ENCODE measurements at regions not wholly inside any gene's neighbourhood (a gene's known extent, or its start where the extent isn't known, plus 50 kb on each side); places are given as distances from the start of the nearest gene placed in this dataset.
A peak's percentile ranks its signal among the peaks of the same experiment; 100 is the strongest.

DNA sequence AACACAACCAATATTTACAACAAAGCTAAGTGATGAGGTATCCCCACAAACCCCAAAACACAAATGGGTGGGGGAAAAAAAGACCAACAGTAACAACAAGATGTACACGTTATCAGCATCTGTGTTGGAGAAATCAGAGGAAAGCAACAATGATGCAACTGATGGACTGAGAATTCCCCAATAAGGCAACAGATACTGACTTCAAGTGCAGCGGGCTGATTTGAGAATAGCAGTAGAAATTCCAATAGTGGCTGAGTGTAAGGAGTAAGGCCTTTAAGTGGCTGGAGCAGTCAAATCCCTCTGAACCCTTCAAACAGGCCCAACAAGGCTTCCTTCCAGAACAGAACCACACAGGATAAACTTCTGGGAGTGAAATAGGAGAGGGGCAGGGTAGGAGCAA is 97.6 kb downstream of the TM2D1 start:
- no peak for DNase-seq

DNA sequence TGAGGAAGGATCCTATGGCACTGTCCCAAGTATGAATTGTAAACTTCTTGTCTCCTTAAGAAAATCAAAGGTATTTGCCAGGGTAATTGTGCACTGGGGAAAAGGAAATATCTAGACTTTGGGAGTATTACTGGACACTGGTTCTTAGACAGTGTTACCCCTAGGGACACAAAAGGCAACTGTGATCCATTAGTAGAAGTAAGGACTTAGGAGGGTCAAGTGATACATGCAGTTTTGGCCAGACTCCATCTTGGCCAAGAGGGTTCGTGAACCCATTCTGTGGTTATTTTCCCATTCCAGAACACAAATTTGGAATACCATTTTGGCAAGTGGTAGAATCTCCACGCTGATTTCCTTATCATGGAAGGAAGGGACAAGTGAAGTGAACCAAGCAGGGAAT is 98.1 kb downstream of the TM2D1 start:
- no peak for DNase-seq

DNA sequence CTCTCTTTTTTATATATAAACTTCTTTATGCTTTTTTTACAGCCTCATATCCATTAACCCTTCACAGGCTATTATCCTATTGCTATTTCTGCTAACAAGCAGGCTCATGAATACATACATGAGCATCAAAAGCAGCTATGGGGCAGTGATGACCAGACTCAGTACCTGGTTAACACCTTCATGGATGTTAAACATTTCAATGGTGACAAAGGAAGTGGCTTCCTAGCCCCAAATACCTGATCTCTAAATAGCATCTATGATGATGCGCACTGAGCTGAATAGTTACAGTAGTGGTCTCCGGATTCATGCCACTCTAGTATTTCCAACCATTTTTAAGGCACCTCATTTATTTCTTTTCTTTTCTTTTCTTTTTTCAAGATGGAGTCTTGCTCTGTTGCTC is 101.1 kb downstream of the TM2D1 start:
- no peak for DNase-seq

DNA sequence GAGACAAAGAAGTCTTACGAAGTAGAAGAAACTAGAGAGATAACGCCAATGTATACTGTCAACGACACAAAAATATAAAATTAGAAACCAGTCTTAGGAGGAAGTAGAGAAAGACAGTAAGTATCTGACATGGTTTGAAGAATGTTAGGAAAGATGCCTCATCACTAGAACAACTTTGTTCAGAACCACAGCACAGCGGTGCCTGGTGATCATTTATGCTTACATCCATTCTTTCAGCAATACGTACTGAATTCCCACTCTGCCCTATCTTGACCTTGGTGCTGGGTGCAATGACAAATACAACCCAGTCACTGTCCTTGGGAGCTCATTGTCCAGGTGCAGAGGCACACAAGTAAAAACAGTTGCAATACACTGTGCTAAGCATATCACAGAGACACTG is 104.4 kb downstream of the TM2D1 start:
- no peak for DNase-seq

DNA sequence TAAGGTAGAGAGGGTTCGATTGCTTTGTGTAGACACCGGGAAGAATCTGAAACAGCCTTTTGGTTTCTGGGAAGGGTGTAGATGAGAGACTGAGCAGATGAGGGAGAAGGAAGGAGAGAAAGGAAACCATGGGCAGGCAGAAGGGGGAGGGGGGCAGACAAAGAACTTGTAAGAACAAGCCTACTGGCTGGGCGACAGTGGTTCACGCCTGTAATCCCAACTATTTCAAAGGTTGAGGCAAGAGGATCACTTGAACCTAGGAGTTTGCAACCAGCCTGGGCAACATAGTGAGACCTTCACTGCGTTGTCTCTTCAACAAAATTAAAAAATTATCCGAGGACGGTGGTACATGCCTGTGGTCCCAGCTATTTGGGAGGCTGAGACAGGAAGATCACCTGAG is 106.2 kb downstream of the TM2D1 start:
- DNase-seq = no peak

DNA sequence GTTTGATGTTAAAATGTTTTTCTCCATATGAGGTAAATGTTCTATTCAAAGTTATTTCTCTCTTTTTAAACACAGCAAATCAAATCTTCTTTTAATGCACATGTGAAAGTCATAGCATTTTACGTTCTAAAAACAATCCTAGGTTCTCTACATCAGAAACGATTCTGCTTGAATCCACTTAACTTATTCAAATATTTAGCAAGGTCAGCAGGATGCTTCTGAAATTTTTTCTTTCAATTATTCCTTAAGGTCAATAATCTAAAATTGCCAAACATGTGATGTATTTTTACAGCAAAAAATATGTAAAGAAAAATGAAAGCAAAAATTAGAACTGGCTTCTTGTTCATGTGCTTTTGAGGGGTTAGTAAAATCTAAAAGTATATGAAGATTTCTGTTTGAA is 106.7 kb downstream of the TM2D1 start:
- no peak for DNase-seq

DNA sequence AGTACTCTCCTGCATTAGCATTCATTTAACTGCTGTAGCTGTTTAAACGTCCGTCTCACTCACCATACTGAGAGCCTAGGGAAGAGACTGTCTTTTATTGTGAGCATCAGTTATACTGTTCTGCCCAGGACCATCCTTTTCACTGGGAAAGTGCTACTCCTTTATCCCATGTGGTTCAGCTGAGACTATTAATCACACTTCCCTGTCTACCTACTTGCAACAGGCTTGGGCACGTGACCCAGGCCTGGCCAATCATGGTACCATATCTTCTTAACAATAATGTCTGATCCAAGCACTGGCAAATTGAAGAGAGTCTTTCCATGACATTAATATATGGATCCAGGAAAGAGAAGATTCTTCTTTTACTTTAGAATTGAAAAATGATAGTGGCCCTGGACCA is 108.1 kb downstream of the TM2D1 start:
- DNase-seq = no peak

DNA sequence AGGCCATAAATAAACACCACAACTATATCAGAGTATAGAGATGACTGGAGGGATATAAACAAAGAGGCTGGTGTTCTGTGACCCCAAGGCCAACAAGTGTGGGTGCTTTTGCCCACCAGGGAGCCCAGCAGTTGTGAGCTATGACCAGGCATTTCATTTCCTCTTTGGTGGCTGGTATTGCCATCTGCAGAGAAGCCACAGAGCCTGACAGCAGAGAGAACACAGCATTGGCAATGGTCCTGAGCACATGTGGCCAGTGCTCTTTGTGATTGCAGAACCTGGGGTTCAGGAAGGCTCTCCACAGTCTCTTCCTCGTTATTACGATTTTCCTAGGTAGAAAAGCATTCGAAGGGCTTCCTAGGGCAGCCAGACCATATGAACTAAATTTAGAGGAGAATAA is 112.3 kb downstream of the TM2D1 start:
- no peak for DNase-seq

DNA sequence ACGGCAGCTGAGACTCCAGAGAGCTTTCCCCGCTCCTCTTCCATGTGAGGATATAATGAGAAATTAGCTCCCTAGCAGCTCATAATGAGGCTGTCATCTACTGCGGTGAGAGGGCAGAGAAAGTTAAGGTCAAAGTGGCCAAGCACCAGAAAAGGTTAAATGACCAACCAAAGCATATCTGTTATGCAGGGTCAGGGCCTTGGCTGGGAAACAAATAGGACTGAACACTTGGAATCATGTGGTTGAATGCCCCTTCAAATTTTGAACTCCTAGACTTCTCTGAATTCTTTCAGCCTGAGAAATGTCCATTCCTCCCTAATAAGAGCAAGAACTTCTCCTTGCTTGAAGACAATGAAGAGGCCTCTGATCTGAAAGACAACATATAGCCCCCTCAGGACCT is 115.9 kb downstream of the TM2D1 start:
- no peak for DNase-seq

DNA sequence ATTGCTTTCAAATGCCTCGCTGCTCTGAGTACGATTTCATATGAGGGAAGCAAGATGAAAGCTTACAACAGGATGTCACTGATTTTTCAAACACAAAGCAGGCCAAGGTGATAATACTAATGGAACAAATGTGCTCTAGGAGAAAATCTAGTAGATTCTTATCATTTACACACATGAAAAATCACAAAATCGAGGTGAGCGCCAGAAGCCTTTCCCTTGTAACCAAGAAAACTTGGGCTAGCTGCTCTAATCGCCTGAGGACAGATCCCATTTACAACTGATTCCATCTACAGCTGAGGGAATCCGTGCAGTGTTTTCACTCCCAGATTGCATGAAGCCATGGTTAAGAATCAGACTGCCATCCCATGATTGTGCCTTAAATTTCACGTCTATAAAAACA is 117.5 kb downstream of the TM2D1 start:
- no peak for DNase-seq

DNA sequence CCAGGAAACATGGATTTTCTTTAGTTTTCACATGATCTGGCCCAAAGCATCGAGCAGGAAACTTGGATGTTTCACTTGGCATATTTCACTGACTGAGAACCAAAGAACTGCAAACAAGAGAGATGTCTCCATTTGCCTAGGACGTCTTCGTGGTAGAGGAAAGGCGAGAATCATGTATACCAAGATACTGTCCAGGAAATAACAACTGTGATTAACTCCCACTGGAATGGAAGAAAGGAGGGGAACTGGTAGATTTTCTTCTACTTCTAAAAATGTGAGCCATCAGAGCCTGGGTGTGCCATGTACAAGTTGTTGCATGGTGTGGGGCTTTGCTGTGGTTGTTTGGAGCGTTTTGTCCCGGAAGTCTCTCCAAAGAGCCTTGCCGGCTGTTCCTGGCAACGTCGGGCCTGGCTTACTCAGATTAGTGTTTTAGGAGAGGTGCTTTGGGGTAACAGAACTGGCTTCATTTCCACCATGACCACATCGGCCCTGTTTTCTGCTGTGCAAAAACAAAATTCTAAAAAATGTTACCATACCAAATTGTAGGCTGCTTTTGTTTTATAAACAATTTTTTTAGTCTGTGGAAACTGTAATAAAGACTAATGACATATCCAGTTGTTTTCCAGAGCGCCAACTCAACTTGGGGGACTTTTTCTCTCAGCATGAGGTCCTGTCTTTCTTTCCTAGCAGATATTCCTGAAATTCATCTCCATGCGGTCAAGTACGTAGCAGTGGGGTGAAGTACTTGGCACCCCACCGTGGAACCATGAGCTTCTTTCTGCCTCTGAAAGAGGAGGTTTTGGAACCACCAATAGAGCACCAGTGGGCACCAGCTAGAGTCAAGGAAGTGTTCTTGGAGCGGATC is 118.3 kb downstream of the TM2D1 start:
- DNase-seq = no peak

DNA sequence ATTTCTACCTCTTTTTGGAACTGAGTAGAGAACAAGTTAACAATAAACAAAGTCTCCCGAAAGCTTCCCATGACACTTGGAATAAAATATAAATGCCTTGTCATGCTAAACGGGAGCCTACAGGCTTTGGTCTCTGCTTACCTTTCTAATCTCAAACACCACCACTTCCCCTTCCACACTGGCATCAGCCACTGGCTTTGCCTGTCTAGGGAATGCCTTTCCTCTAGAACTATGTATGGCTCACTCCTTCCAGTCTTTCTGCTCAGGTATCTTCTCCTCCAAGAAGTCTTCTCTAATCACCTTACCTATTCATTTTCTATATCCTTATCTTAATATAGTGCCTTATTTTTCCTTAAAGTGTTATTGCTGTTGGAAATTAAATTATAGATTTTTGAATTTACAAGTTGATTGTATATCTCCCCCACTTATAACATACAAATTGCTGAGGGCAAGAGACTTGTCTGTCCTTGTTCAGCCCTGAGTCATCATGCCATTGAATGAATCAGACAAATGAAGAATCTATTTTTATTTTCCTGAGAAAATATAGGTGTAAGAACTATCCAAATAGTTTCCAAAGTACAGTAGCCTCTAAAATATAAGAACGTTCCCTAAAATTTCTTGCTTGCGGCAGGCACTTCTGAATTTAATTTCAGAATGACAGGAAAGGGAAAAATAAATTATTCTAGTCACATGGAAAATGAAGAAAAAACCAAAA is 119.2 kb downstream of the TM2D1 start:
- DNase-seq = no peak

DNA sequence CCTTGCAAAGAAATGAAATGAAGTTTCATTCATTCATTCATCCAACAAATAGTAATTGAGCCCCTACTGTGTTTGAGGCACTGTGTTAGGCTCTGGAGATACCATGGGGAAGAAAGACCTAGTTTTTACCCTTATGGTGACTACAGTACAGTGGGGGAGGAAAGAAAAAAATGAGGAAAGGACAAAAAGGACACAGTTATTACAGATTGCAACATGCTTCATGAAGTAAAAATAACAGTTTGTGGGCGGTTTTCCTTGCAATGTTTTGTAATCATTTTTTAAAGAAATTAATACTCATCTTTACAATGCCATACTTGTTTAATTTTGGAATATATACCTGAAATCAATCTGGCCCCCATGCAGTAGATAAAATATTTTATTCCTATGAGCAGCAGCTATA is 120.3 kb downstream of the TM2D1 start:
- no peak for DNase-seq

DNA sequence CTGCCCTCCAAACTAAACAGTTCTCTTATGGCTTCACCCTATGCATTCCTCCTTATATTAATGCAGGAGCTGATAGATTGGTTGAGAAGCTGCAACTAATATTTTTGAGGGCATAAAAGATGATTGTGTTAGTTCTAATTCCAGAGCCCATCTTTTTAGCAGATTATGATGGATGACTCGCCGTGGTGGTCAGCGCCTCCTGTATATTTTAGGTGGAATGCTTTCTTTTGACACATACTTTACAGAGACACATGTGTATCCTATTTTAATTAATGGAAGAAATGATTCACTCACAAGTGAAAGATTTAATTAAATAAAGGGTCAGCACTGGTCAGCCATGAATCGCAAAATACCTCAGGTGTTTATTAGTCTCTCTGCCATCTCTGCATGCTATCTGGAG is 120.7 kb downstream of the TM2D1 start:
- no peak for DNase-seq

DNA sequence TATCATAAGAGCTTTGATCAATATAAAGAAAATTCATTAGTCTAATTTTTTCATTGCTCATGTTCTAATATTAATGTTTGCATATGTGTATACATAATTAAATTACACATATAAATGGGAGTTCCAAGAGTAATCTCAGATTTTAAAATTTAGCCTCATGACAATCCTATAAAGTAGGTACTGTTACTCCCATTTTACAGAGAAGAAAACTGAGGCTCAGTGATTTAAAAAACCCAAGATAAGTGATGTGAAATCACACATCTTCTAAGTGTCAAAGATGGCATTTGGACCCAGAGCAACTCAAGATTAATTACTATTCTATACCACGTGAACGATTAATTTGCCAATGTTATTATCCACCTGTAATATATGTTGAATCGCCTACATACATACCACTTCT is 122.3 kb downstream of the TM2D1 start:
- DNase-seq = no peak

DNA sequence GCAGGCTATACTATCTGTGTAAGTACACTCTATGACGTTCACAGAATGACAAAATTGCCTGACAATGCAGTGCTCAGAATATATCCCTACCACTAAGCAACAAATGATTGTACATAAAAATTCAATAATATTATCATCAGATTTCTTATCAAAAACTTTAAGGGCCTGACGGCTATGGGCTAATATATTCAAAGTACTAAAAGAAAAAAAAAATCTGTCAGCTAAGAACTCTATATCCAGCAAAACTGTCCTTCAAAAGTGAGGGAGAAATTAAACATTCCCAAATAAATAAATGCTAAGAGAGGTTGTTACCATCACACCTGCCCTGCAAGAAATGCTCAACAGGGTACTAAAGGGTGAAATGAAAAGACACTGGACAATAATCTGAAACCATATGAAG is 127.3 kb downstream of the TM2D1 start:
- DNase-seq = no peak

DNA sequence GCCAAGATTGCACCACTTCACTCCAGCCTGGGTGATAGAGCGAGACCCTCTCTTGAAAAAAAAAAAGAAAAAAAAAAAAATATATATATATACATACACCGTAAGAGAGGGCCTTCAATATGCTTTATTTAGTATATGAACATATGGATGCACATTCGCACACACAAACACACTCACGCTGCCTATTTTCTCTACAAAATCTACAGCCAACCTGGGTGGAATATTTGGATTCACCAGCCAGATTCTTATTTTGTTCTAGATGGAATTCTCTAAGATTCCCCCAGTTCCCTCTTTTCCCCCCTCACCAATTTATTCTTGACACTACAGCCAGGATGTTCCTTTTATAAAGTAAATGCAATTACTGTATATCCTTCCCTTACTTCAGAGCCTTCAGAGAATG is 131.6 kb downstream of the TM2D1 start:
- no peak for DNase-seq

DNA sequence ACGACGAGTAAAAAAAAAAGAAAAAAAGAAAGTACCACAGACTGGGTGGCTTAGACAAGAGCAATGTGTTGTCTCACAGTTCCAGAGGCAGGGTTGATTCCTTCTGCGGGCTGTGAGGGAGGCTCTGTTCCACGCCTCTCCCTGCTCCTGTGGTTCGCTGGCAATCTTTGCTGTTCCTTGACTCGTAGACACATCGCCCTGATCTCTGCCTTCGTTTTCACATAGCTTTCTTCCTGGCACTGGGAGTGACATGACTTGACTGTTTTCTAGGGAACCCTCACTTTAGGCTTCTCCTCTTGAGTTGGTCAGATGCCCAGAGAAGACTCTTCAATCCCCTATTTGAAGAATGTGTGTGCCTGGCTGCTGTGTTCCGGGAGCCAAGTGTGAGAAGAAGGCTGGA is 133.6 kb downstream of the TM2D1 start:
- DNase-seq = no peak

DNA sequence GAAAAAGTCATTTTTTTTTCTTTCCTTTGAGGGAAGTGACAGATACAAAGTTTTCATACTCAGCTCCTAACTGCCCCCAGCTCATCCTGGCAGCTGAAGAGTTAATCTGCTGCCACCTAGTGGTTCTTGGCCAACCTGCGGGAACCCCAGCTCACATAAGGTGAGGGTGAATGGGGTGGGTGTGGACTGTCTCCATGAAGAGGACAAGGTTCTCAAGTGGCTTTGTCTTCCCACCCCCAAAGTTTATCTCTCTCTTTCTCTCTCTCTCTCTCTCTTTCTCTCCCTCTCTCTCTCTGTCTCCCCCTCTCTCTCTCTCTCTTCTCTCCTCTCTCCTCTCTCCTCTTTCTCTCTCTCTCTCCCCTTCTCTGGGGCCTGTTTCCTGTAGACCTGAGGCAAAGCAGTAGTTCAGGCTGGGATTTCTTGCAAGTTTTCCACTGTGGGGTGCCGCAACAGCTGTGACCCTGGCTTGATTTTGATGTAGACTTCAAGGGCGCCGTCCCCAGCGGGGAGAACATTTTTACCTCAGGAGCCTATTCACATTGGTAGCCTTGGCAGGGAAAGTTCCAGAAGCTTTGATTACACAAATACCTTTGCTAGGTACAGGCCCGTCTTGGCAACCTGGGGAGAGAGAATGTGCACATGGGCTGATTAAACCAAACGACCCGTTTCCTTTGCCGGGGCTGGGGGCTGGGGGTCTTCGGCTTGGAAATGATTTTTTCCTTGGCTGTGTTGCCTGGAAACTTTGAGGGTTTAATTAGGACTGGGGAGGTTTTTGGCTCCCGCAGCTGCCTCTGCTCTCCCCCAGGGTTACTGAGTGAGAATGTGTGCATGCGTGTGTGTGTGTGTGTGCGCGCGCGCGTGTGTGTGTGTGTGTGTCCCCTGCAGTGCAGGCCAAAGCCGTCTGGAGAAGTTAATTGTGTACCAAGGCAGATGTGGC is 135.9 kb downstream of the TM2D1 start:
- DNase-seq = peak; percentile 61 to 78 (median 77)

DNA sequence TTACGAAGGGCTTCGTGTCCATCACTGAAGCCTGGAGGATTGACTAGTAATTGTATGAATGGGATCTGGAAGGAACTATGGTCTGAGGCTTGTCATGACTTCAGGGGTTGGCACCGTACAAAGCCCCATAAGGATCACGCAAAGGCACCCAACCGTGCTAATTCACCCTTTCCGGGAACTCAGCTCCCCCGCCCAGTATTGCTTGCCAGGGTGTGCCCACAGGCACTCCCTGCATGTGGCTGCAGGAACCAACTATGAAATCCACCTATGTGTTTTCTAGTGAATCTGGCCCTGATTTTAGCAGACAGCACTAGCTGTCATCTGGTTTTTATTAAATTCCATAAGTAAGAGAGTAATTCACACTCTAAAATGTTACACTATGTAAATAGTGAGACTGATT is 139.2 kb downstream of the TM2D1 start:
- DNase-seq = peak; percentile 5 to 72 (median 61)

DNA sequence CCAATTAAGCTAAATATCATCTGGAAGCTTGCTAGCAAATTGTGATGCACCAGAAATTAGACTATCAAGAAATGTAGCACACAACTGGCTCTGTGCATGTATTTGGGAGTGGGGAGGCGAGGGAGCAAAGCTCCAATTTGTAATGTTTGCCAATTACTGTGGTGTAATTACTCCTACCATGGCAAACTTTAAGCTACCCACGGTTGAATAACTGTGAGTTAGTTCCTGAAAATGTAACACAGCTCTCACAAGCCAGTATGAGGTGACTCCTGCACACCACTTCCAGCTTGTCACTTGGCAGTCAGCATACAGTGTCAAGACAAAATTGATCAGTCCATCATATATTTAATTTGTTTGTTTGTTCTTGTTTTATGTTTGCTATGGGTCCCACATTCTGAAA is 141.2 kb downstream of the TM2D1 start:
- no peak for DNase-seq

DNA sequence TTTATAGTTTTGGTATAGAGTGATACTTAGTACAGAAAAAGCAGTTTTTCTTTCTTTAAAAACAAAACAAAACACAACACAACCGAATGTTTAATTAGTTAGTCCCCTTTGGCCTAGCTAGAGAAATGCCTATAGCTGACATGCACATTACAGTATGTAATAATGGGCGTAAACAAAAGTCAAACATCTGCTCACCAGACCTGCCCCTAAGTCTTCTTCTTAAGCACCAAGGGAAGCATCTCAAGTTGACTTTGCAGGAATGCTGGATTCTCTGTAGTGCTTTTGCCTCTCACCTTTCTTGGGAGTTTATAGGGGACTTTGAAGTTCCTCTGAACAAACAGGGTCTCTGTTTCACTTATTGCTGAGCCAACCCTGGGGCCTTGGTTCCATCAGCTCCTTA is 143.7 kb downstream of the TM2D1 start:
- no peak for DNase-seq

DNA sequence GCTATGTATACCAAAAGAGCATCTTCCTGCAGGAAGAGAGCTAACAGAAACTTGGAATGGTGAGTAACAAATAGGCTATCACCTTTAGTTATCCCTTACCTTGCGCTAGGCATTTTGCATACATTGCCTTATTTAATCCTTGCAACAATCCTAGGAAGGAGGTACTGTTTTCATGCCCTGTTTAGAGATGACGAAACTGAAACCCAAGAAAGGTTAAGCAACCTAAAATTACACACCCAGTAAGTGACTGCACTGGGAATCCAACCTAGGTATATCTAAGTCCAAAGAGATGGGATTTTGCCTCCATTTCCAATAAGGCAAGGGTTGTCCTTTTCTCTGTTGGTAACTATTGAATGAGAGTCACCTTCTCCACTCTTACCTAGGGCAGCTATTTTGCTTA is 144.5 kb downstream of the TM2D1 start:
- DNase-seq = no peak

DNA sequence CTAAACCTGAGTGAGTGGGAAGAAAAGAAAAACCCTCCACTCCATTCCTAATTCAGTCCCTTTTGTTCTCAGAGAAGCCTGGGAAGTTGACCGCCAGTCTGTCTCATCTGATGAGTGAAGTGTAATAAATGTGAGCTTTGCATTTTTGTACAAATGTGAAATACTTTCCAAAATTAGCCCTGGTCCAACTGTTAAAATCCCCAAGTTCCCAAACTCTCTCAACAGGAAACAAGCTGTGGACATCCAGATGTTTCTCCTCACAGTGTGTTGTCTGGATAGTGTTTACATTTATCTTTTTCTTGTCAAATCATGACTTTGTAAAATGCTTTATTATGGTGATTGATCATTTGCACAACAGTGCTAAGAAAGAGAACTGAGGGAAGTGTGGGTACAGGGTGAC is 145.1 kb downstream of the TM2D1 start:
- DNase-seq = no peak
